Activated B cell treated with CpG ODN at 0.5 μM for 24 hours (primary cell): ENCODE measurements at regions not wholly inside any gene's neighbourhood (a gene's known extent, or its start where the extent isn't known, plus 50 kb on each side); places are given as distances from the start of the nearest gene placed in this dataset.

ENCODE experiments used
- ATAC-seq: fragments of 200-7000 bp; cut with Tn5 transposase; one replicate; pipeline ENCODE4 v1.10.0; 2021; ENCODE audit warnings: low read depth, mild to moderate bottlenecking, moderate library complexity
- CTCF ChIA-PET: fragments of 350-600 bp; sonication (Branson Sonifier 250); formaldehyde crosslinking; loops from one replicate; lab custom pipeline; 2021; ENCODE audit warnings: antibody characterized with exemption; lab: Charles Lee
- POLR2A ChIA-PET: fragments of 350-600 bp; sonication (Branson Sonifier 250); formaldehyde crosslinking; loops from one replicate; lab custom pipeline; 2021; ENCODE audit warnings: antibody characterized with exemption; lab: Charles Lee
- DNase-seq: peaks from one replicate; pipeline ENCODE4 v3.0.0; 2022
- H3K27ac Mint-ChIP-seq: one replicate; pipeline ENCODE4 v1.8.0; 2020; ENCODE audit warnings: mixed read lengths
- H3K27me3 Mint-ChIP-seq: one replicate; pipeline ENCODE4 v1.8.0; 2021; ENCODE audit warnings: mixed read lengths
- H3K36me3 Mint-ChIP-seq: one replicate; pipeline ENCODE4 v1.8.0; 2021; ENCODE audit warnings: low read depth, mixed read lengths
- H3K4me1 Mint-ChIP-seq: one replicate; pipeline ENCODE4 v1.8.0; 2021; ENCODE audit warnings: mixed read lengths
- H3K4me3 Mint-ChIP-seq: one replicate; pipeline ENCODE4 v1.8.0; 2020; ENCODE audit warnings: mild to moderate bottlenecking, mixed read lengths
- H3K9me3 Mint-ChIP-seq: one replicate; pipeline ENCODE4 v1.8.0; 2020; ENCODE audit warnings: mixed read lengths
- intact Hi-C: fragments of 100-400 bp; cut with micrococcal nuclease; formaldehyde crosslinking; loops from one replicate; pipeline ENCODE4 v1.15.1; 2024
- TF ChIP-seq, protein P1 (sequence below): fragments of 200-600 bp; IDR thresholded peaks from one replicate; pipeline ENCODE4 v1.8.0; 2022; ENCODE audit warnings: antibody characterized with exemption, mild to moderate bottlenecking

DNA sequence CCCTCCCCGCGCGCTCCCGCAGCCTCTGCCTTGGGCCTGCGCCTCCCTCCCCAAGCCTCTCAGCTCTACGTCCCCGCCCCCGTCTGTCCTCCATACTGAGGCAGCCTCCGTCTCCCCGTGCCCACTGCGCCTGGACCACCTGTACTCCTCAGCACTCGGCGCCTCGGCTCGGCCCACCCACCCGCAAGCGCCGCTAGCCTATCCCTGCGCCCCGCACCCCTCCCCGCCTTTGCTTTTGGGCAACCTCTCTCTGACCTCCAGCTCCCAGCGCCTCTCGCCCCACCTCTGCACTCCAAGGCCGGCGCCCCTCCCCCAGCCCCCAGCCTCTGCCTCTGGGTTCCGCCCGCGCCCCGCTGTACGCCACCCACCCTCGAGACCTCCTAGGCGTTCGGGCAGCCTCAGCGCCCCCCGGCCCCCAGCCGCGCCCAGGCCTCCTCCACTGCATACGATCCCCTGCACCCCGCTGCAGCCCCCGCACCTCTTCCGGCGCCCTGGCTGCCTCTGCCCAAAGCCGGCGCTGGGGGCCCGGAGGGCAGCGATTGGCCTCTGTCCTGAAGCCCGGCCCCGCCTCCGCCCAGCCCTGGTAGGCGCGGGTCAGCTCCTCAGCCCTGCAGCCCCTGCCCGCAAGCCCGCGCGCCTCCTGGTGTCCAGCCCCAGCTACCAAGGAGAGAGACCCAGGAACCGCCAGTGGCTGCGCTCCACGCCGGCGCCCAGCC is 279.8 kb upstream of the USP9Y start:
- H3K27ac Mint-ChIP-seq = no peak overlapping the region
- H3K9me3 Mint-ChIP-seq = no peaks in the 10 kb centered on the region
- ATAC-seq = no peak
- ChIA-PET POLR2A (no interaction called here), CTCF (no interaction called here)
- no peak overlapping the region for H3K4me3 Mint-ChIP-seq
- intact Hi-C loops = no loop called here
- no peaks in the 10 kb centered on the region for H3K4me1 Mint-ChIP-seq
- no peak for DNase-seq
- H3K36me3 Mint-ChIP-seq = no peaks in the 10 kb centered on the region
- no peaks in the 10 kb centered on the region for H3K27me3 Mint-ChIP-seq
- TF ChIP-seq, protein P1, sequence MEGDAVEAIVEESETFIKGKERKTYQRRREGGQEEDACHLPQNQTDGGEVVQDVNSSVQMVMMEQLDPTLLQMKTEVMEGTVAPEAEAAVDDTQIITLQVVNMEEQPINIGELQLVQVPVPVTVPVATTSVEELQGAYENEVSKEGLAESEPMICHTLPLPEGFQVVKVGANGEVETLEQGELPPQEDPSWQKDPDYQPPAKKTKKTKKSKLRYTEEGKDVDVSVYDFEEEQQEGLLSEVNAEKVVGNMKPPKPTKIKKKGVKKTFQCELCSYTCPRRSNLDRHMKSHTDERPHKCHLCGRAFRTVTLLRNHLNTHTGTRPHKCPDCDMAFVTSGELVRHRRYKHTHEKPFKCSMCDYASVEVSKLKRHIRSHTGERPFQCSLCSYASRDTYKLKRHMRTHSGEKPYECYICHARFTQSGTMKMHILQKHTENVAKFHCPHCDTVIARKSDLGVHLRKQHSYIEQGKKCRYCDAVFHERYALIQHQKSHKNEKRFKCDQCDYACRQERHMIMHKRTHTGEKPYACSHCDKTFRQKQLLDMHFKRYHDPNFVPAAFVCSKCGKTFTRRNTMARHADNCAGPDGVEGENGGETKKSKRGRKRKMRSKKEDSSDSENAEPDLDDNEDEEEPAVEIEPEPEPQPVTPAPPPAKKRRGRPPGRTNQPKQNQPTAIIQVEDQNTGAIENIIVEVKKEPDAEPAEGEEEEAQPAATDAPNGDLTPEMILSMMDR = no peak

DNA sequence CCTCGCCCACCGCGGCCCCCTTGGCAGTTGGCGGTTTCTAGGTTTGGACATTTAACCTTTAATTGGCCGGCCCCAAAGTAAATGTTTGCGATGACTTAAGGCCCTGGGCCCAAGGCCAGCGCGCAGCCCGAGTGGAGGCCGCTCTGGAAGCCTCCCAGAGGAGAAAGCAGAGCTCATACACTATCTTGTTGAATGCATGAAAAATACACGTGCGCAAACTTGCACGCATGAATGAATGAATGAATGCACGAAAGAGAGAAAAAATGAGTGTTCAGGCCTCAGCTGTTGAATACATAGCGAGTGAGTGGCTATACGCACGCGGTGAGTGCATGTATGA is 279.3 kb upstream of the USP9Y start:
- DNase-seq (no peak), ATAC-seq (no peak)
- Mint-ChIP-seq H3K27ac (no peak overlapping the region), H3K4me1 (no peaks in the 10 kb centered on the region), H3K36me3 (no peaks in the 10 kb centered on the region), H3K27me3 (no peaks in the 10 kb centered on the region), H3K4me3 (no peak overlapping the region), H3K9me3 (no peaks in the 10 kb centered on the region)
- CTCF ChIA-PET = no interaction called here
- POLR2A ChIA-PET = no interaction called here
- intact Hi-C loops = no loop called here
- TF ChIP-seq, protein P1 = no peak

DNA sequence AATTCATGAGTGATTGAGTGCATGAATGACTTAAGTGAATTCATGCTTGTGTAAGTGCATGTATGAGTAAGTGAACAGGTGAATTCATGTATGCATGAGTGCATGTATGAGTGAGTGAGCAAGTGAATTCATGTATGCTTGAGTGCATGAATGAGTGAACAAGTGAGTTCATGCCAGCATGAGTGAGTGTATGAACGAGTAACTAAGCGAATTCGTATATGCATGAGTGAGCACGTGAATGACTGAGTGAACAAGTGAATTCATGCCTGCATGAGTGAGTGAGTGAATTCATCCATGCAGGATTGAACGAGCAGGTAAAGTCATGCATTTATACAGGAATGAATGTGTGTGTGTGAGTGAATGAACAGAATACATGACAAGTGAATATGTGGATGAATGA is 278.5 kb upstream of the USP9Y start:
- H3K4me3 Mint-ChIP-seq = no peak overlapping the region
- POLR2A ChIA-PET = no interaction called here

DNA sequence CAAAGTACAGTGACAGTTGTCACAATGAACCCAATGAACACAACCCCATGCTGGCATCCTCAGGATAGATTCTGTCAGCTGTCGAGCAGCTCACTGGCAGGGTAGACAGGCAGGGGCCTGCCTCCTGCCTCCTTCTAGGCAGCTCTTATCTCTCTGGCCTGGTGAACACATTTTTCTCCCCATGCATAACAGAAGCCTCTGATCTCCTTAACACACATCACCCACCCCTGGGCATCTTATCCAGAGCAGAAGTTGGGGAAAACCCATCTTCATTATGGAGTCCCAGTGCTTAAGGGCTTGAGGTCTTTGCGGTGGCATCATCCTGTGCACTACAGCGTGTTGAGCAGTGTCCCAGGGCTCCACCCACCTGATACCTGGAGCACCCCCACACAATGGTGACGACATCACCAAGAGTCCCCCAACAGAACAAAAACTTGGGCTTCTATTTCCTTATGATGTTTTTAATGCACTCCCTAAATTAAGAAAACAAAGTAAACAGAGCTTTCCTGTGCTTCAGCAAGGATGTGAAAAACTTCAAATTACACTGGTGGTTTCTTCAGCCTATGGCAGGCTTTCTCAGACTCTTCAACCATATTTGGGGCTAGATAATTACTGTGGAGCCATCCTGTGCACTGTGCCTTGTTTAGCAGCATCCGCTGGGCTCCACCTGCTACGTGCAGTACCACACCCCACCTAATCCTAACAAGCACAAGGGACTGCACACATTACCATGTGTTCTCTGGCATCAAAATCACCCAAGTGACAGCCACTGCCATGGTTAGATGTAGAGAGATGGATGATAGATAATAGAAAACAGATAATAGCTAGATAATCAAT is 277.4 kb upstream of the USP9Y start:
- Mint-ChIP-seq H3K4me3 (no peak overlapping the region), H3K36me3 (no peaks in the 10 kb centered on the region), H3K9me3 (no peaks in the 10 kb centered on the region), H3K4me1 (no peaks in the 10 kb centered on the region), H3K27ac (no peak overlapping the region), H3K27me3 (no peaks in the 10 kb centered on the region)
- ChIA-PET CTCF (no interaction called here), POLR2A (no interaction called here)
- DNase-seq (no peak), ATAC-seq (no peak)
- intact Hi-C loops = no loop called here
- TF ChIP-seq, protein P1 = no peak

More for the DNA sequence above, 278.5 kb upstream of the USP9Y start:
- no peaks in the 10 kb centered on the region for H3K27me3 Mint-ChIP-seq
- ATAC-seq = no peak
- no peaks in the 10 kb centered on the region for H3K9me3 Mint-ChIP-seq
- DNase-seq = no peak
- H3K36me3 Mint-ChIP-seq = no peaks in the 10 kb centered on the region
- H3K4me1 Mint-ChIP-seq = no peaks in the 10 kb centered on the region
- H3K27ac Mint-ChIP-seq = no peak overlapping the region
- TF ChIP-seq, protein P1 = no peak
- intact Hi-C loops = no loop called here
- CTCF ChIA-PET = no interaction called here

DNA sequence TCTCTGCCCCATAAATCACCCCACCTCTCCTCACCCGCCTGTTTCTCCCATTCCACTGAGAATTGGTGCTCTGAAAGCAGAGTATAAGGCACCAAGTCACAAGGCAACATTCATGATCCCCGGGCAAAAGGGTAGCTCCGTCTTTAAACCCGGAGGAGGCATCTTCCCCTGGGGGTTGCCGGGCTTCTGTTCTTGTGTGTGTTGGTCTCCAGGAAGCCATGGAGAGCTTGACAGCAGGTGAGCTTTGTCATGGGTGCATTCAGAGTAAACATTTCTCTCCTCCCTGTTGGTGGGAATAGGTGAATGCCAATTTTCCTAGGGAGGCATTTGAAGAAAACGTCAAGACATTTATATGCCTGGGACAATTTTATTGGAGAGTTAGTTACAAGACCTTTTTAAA is 275.5 kb upstream of the USP9Y start:
- no peaks in the 10 kb centered on the region for H3K9me3 Mint-ChIP-seq
- H3K27me3 Mint-ChIP-seq = no peaks in the 10 kb centered on the region
- intact Hi-C loops = no loop called here
- H3K4me3 Mint-ChIP-seq = no peak overlapping the region
- ChIA-PET CTCF (no interaction called here), POLR2A (no interaction called here)
- H3K4me1 Mint-ChIP-seq = no peaks in the 10 kb centered on the region
- ATAC-seq = no peak
- H3K36me3 Mint-ChIP-seq = no peaks in the 10 kb centered on the region
- no peak for DNase-seq
- no peak overlapping the region for H3K27ac Mint-ChIP-seq
- TF ChIP-seq, protein P1 = no peak
